Small intestine (tissue), 7 donors: ENCODE measurements at regions not wholly inside any gene's neighbourhood (a gene's known extent, or its start where the extent isn't known, plus 50 kb on each side); places are given as distances from the start of the nearest gene placed in this dataset.

Experiments
- DNase-seq, 2 donors: peaks; one replicate each; pipeline versions ENCODE4 v3.0.0 to v3.0.0-alpha.2; 2013
- FAIRE-seq: peaks from 2 replicates; lab custom pipeline; 2012; peaks lifted over from hg19 to GRCh38; lab: Jason Lieb, UNC
- H3K27ac ChIP-seq, 3 donors: one replicate each; pipeline ENCODE4 v1.5.1; 2013; ENCODE audit warnings: low read length in 2 of 3, mild to moderate bottlenecking in 2 of 3, control low read depth in 1 of 3, inconsistent platforms in 1 of 3, low read depth in 1 of 3, moderate library complexity in 1 of 3
- H3K27me3 ChIP-seq, 3 donors: one replicate each; pipeline ENCODE4 v1.6.1; 2013; ENCODE audit warnings: low read length in 3 of 3, inconsistent platforms in 1 of 3; ENCODE audit not compliant: control insufficient read depth in 3 of 3, insufficient read depth in 3 of 3
- H3K36me3 ChIP-seq, 3 donors: one replicate each; pipeline ENCODE4 v1.6.1; 2013; ENCODE audit warnings: low read length in 3 of 3, inconsistent platforms in 1 of 3, low read depth in 1 of 3, mild to moderate bottlenecking in 1 of 3, moderate library complexity in 1 of 3; ENCODE audit not compliant: control insufficient read depth in 3 of 3, insufficient read depth in 2 of 3
- H3K4me1 ChIP-seq, 3 donors: one replicate each; pipeline ENCODE4 v1.6.1; 2013; ENCODE audit warnings: low read length in 2 of 3, inconsistent platforms in 1 of 3, low read depth in 1 of 3, mild to moderate bottlenecking in 1 of 3, moderate library complexity in 1 of 3; ENCODE audit not compliant: control insufficient read depth in 3 of 3, insufficient read depth in 2 of 3
- H3K4me3 ChIP-seq, 3 donors: one replicate each; pipeline ENCODE4 v1.5.1; 2013; ENCODE audit warnings: low read length in 3 of 3, control low read depth in 1 of 3, inconsistent platforms in 1 of 3, low read depth in 1 of 3, mild to moderate bottlenecking in 1 of 3, moderate library complexity in 1 of 3
- H3K9me3 ChIP-seq, 2 donors: one replicate each; pipeline ENCODE4 v1.6.1; 2013; ENCODE audit warnings: low read depth in 1 of 2, low read length in 1 of 2; ENCODE audit not compliant: control insufficient read depth in 2 of 2, insufficient read depth in 1 of 2
- WGBS, 3 donors: extraction: QIAGEN DNeasy Blood & Tissue Kit; methylation state at CpG; one replicate each; pipeline ENCODE4 v1.1.7; 2013; 5-methylcytosine and 5-hydroxymethylcytosine counted together
- donor health status: healthy with polysubstance abuse.
- donor health status: control.
- donor health status: control.
- donor health status: Bipolar disorder and iron deficiency.
- donor health status: healthy.

GRCh38 chr12:84644908-84645307, 267.7 kb downstream of the SLC6A15 start:
- FAIRE-seq: no peak

DNA sequence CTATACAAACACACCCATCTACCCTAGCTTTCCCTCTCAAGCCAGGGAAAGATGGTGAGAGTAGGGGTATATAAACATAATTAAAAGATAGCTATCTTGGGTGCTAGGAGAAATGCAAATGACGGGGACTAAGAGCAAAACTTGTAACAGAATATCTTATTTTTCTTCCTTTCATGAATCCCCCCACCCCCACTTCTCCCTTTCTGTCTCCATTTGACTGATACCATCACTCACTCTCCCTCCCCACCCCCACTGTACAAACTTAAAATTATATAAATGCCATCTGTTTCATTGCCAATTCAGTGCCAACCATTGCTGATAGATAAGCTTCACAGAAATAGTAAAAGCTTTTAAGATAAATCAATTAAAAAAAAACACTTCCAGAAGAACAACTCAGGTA, 268.6 kb downstream of the SLC6A15 start:
- Histone ChIP-seq H3K9me3 (no peaks in the 10 kb centered on the region), H3K27me3 (no peaks in the 10 kb centered on the region), H3K4me3 (no peak overlapping the region), H3K4me1 (no peaks in the 10 kb centered on the region), H3K36me3 (no peaks in the 10 kb centered on the region), H3K27ac (no peak overlapping the region)
- 71 to 88% (median 80%) methylated on average over 1 of the region's 1 CpG for WGBS, 3 donors
- DNase-seq (no peak), FAIRE-seq (no peak)

More at GRCh38 chr12:84644908-84645307, 267.7 kb downstream of the SLC6A15 start:
- Histone ChIP-seq H3K36me3 (no peaks in the 10 kb centered on the region), H3K27me3 (no peaks in the 10 kb centered on the region), H3K4me3 (no peak overlapping the region), H3K4me1 (no peaks in the 10 kb centered on the region), H3K9me3 (no peaks in the 10 kb centered on the region), H3K27ac (no peak overlapping the region)
- no peak for DNase-seq
- 28 to 67% (median 44%) methylated on average over 2 of the region's 2 CpGs for WGBS, 3 donors

DNA sequence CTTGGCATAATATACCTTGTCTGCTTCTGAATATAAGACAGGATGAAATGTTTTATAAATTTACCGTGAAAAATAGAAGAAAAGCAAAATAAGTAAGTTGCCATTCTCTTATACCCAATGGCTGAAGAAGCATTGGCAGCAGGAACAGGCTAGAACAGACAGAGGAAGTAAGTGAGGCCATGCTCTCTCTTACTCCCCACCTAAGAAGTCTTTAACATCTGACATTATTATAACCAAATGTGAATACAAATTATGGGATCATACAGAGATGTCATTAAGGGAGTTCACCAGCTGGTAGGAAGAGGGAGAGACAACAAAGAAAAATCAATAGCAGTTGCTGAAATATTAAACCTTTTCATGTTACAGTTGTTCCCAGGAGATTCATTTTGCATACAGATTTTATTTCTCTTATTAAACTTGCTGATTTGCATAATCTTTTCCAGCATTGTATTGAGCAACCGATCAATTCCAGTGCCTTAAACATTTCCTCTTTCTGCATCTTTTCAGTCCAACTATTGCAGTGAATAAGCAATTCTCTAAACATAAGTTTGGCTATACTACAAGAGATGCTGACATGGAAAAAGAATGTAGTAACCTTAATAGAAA, 270.6 kb downstream of the SLC6A15 start:
- FAIRE-seq: no peak
- no peaks in the 10 kb centered on the region for H3K36me3 ChIP-seq
- no peak for DNase-seq
- H3K9me3 ChIP-seq: no peaks in the 10 kb centered on the region
- 35 to 54% (median 53%) methylated on average over 2 of the region's 2 CpGs for WGBS, 3 donors
- no peak overlapping the region for H3K27ac ChIP-seq
- H3K4me1 ChIP-seq: no peaks in the 10 kb centered on the region
- H3K27me3 ChIP-seq: no peaks in the 10 kb centered on the region
- H3K4me3 ChIP-seq: no peak overlapping the region

GRCh38 chr12:84638811-84639368, 273.7 kb downstream of the SLC6A15 start:
- Histone ChIP-seq H3K9me3 (no peaks in the 10 kb centered on the region), H3K4me3 (no peak overlapping the region), H3K27me3 (no peaks in the 10 kb centered on the region), H3K36me3 (no peaks in the 10 kb centered on the region), H3K4me1 (no peaks in the 10 kb centered on the region), H3K27ac (no peak overlapping the region)
- FAIRE-seq (no peak), DNase-seq (no peak)
- WGBS, 3 donors: 59 to 76% (median 67%) methylated on average over 2 of the region's 2 CpGs

DNA sequence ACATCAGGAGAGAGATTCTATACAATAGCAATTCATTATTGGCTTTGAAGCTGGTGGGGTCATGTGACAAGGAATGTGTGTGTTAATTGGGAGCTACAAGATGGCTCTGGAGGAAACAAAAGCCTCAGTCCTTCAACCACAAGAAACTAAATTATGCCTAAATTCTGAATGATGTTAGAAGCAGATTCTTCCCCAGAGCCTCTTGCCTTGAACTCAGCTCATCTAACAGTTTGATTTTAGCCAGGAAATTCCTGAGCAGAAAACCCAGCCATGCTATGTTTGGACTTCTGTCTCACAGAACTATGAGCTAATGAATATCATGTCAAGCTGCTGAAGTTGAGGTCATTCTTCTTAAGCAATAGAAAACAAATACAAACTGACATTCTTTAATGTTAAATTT, 274.7 kb downstream of the SLC6A15 start:
- no peak overlapping the region for H3K27ac ChIP-seq
- no peak for DNase-seq
- no peaks in the 10 kb centered on the region for H3K9me3 ChIP-seq
- no peaks in the 10 kb centered on the region for H3K4me1 ChIP-seq
- no peaks in the 10 kb centered on the region for H3K36me3 ChIP-seq
- no peak for FAIRE-seq
- H3K4me3 ChIP-seq: no peak overlapping the region
- H3K27me3 ChIP-seq: no peaks in the 10 kb centered on the region

- FAIRE-seq (no peak), DNase-seq (no peak)
- Histone ChIP-seq H3K9me3 (no peaks in the 10 kb centered on the region), H3K27ac (no peak overlapping the region), H3K27me3 (no peaks in the 10 kb centered on the region), H3K4me1 (no peaks in the 10 kb centered on the region), H3K36me3 (no peaks in the 10 kb centered on the region), H3K4me3 (no peak overlapping the region)
Measured at GRCh38 chr12:84636801-84637290, 275.8 kb downstream of the SLC6A15 start.

GRCh38 chr12:84634526-84634925, 278.1 kb downstream of the SLC6A15 start:
- Histone ChIP-seq H3K4me3 (no peak overlapping the region), H3K9me3 (no peaks in the 10 kb centered on the region), H3K27ac (no peak overlapping the region), H3K27me3 (no peaks in the 10 kb centered on the region), H3K4me1 (no peaks in the 10 kb centered on the region), H3K36me3 (no peaks in the 10 kb centered on the region)
- no peak for FAIRE-seq
- DNase-seq: no peak
- 78 to 85% (median 82%) methylated on average over 4 of the region's 4 CpGs for WGBS, 3 donors

DNA sequence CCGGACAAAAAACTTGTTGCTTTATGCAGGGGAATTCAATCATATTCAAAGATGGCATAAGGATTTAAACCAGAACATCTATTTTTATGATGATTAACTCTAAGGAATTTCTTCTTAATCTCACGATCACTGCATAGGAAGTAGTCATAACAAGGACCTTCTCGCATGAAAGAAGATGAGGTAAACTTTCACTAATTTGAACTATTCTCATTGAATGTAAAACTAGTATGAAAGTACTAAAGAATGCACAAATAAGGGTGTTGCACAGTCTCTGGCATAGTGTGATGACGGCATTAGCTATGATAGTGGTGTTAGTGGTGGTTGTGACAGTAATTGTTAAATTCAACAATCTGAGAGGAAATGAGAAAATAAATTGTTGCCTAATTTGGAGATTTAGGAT, 280.0 kb downstream of the SLC6A15 start:
- WGBS, 3 donors: 81 to 89% (median 82%) methylated on average over 4 of the region's 4 CpGs
- DNase-seq (no peak), FAIRE-seq (no peak)
- H3K27me3 ChIP-seq: no peaks in the 10 kb centered on the region
- H3K36me3 ChIP-seq: no peaks in the 10 kb centered on the region
- H3K27ac ChIP-seq: no peak overlapping the region
- H3K4me3 ChIP-seq: no peak overlapping the region
- H3K9me3 ChIP-seq: no peaks in the 10 kb centered on the region
- H3K4me1 ChIP-seq: no peaks in the 10 kb centered on the region

DNA sequence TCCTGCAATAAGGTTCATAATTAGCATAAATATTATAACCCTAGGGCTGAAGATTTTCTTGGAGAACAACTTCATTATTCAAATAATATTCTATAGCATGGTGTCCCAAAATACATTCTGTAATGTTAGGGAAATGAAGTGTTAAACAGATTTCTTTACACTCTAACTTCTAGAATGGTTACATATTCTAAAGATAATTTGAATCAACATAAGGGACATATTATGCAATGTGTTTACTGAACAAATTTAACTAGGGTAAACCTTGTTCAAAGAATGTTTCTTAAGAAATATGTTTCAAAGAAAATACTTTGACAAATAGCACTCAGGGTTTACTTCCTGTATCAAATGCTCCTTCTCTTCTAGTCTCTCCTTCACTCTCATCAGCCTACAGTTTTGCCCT, 281.6 kb downstream of the SLC6A15 start:
- Histone ChIP-seq H3K36me3 (no peaks in the 10 kb centered on the region), H3K4me1 (no peaks in the 10 kb centered on the region), H3K4me3 (no peak overlapping the region), H3K27me3 (no peaks in the 10 kb centered on the region), H3K9me3 (no peaks in the 10 kb centered on the region), H3K27ac (no peak overlapping the region)
- FAIRE-seq (no peak), DNase-seq (no peak)
